ENCODE measurements at regions not wholly inside any gene's neighbourhood (a gene's known extent, or its start where the extent isn't known, plus 50 kb on each side); places are given as distances from the start of the nearest gene placed in this dataset.

DNA sequence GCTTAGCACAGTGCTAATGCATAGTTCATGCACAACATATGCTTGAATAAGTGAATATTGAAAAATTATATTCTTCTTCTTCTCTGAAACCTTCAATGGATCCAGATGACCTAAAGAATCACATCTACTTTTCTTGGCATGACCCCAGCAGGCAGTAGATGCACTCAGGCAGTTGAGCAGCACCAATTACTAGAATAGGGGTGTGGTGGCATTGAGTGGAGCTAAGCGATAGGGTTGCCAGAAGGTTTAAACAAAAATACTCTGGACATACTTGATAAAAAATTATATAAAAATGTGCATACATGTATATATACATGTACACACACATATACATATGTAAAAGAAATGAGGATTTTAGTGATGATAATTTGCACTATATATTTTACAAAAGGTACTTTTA, 81.8 kb downstream of the NFKBIZ start:
- peaks cover 7% of the 10 kb centered on the region for H3K4me1 Mint-ChIP-seq
- peaks cover 3% of the 10 kb centered on the region for H3K9me3 Mint-ChIP-seq

DNA sequence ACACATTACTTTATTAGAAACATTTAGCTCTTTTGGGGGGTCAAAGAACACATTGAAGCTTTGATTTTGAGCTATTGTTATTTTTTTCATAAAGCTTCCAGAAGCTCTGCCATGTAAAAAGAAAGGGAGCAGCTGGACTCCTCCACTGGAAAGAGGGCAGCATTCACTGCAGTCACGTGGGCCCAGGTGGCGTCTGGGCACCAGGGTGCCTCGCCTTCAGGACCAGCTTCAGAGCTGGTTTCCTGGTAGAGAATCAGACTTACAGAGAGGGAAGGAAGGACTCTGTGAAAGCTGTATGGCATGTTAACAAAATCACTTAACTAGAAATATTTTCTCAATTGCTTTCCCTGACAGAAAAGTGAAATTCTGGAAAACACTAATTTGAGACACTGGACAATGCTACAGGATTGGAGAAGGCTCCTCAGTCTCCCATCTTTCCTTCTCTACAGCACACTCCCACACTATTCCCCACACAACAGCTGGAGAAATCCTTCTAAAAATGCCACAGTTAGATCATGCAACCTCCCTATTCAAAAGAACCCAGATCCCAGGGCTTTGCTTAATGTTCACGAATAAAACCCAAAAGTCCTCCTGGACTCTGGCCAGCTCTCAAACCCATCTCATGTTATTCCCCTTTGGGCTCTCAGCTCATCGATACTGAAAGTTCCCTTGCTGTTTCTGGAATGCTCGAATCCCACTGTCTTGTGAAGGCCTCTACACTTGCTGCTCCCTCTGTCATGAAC, 83.2 kb downstream of the NFKBIZ start:
- no peaks in the 10 kb centered on the region for H3K27me3 ChIP-seq (ENCODE audit: control insufficient read depth, insufficient read depth, low read length, poor library complexity, severe bottlenecking)
- H3K4me3 ChIP-seq (ENCODE audit: low read length): no peak overlapping the region
- no peaks in the 10 kb centered on the region for H3K27me3 Mint-ChIP-seq (ENCODE audit: insufficient read depth)
- H3K36me3 ChIP-seq (ENCODE audit: control insufficient read depth, insufficient read depth, low read length): no peaks in the 10 kb centered on the region
- no peaks in the 10 kb centered on the region for H3K36me3 Mint-ChIP-seq (ENCODE audit: low read depth)
- H3K4me1 Mint-ChIP-seq: no peaks in the 10 kb centered on the region
- 90 to 100% methylated on average over 6 of the region's 6 CpGs for WGBS, 2 experiments (ENCODE audit: insufficient coverage in 1 of 2, insufficient read length in 1 of 2)
- H3K9me3 ChIP-seq (ENCODE audit: control insufficient read depth, low read length): no peaks in the 10 kb centered on the region
- H3K27ac ChIP-seq (ENCODE audit: low read depth, low read length): no peak overlapping the region
- H3K4me3 Mint-ChIP-seq: no peak overlapping the region
- no peak overlapping the region for H3K27ac Mint-ChIP-seq
- no peak for DNase-seq
- TF ChIP-seq, protein P1, sequence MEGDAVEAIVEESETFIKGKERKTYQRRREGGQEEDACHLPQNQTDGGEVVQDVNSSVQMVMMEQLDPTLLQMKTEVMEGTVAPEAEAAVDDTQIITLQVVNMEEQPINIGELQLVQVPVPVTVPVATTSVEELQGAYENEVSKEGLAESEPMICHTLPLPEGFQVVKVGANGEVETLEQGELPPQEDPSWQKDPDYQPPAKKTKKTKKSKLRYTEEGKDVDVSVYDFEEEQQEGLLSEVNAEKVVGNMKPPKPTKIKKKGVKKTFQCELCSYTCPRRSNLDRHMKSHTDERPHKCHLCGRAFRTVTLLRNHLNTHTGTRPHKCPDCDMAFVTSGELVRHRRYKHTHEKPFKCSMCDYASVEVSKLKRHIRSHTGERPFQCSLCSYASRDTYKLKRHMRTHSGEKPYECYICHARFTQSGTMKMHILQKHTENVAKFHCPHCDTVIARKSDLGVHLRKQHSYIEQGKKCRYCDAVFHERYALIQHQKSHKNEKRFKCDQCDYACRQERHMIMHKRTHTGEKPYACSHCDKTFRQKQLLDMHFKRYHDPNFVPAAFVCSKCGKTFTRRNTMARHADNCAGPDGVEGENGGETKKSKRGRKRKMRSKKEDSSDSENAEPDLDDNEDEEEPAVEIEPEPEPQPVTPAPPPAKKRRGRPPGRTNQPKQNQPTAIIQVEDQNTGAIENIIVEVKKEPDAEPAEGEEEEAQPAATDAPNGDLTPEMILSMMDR (conservative IDR thresholded peaks at IDR 0.05): no peak
- peaks cover 3% of the 10 kb centered on the region for H3K9me3 Mint-ChIP-seq
- no peak overlapping the region for H3K9ac ChIP-seq (ENCODE audit: extremely low read depth, low read length, poor library complexity, severe bottlenecking)
- no peaks in the 10 kb centered on the region for H3K4me1 ChIP-seq (ENCODE audit: control insufficient read depth, insufficient read depth, low read length)

More for the DNA sequence above, 81.8 kb downstream of the NFKBIZ start:
- no peaks in the 10 kb centered on the region for H3K36me3 ChIP-seq (ENCODE audit: control insufficient read depth, insufficient read depth, low read length)
- H3K9me3 ChIP-seq (ENCODE audit: control insufficient read depth, low read length): no peaks in the 10 kb centered on the region
- DNase-seq: no peak
- no peaks in the 10 kb centered on the region for H3K27me3 Mint-ChIP-seq (ENCODE audit: insufficient read depth)
- TF ChIP-seq, protein P1 (conservative IDR thresholded peaks at IDR 0.05): no peak
- H3K4me3 ChIP-seq (ENCODE audit: low read length): no peak overlapping the region
- H3K27ac Mint-ChIP-seq: no peak overlapping the region
- H3K36me3 Mint-ChIP-seq (ENCODE audit: low read depth): no peaks in the 10 kb centered on the region
- H3K9ac ChIP-seq (ENCODE audit: extremely low read depth, low read length, poor library complexity, severe bottlenecking): no peak overlapping the region
- no peak overlapping the region for H3K4me3 Mint-ChIP-seq
- no CpG with 5 or more reads among the region's 1 CpG for WGBS, 2 experiments (ENCODE audit: insufficient coverage in 1 of 2, insufficient read length in 1 of 2)
- H3K27me3 ChIP-seq (ENCODE audit: control insufficient read depth, insufficient read depth, low read length, poor library complexity, severe bottlenecking): no peaks in the 10 kb centered on the region
- no peaks in the 10 kb centered on the region for H3K4me1 ChIP-seq (ENCODE audit: control insufficient read depth, insufficient read depth, low read length)
- H3K27ac ChIP-seq (ENCODE audit: low read depth, low read length): no peak overlapping the region

DNA sequence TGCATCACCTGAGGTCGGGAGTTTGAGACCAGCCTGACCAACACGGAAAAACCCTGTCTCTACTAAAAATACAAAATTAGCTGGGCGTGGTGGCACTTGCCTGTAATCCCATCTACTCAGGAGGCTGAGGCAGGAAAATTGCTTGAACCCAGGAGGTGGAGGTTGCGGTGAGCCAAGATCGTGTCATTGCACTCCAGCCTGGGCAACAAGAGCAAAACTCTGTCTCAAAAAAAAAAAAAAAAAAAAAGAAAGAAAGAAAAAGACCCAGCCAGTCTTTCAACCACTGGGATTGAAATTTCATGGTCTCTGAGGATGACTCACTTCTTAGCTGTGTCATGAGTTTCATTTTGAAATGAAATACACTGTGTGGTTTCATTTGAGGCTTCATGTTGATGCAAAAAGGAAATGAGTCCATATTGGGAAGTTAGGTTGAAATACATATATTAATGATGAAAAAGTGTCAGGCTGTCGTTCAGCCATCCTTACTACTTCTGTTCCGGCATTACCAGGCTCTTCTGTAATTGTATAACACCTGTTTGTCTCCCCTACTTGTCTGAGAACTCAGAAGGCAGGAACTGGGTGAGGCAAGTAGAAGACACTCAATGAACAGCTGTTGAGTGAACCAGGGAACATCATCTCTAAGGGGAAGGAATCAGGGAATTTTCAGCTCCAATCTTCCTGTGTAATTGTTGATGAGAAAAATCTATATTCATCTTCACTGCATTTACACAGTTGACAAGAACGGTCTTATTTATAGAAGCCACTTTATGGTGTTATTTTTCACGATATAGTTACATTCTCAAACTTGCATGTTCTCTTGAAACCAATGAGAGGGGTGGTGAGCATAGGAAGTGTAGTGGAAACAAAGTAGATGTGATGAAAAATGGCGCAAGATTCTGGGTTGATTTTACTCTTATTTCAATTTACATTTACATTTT, 87.4 kb downstream of the NFKBIZ start:
- H3K27me3 Mint-ChIP-seq (ENCODE audit: insufficient read depth): no peaks in the 10 kb centered on the region
- H3K4me3 Mint-ChIP-seq: no peak overlapping the region
- H3K9me3 Mint-ChIP-seq: peaks cover 3% of the 10 kb centered on the region
- Histone ChIP-seq H3K9ac (ENCODE audit: extremely low read depth, low read length, poor library complexity, severe bottlenecking) (no peak overlapping the region), H3K27ac (ENCODE audit: low read depth, low read length) (no peak overlapping the region), H3K4me1 (ENCODE audit: control insufficient read depth, insufficient read depth, low read length) (no peaks in the 10 kb centered on the region), H3K4me3 (ENCODE audit: low read length) (no peak overlapping the region), H3K9me3 (ENCODE audit: control insufficient read depth, low read length) (no peaks in the 10 kb centered on the region), H3K27me3 (ENCODE audit: control insufficient read depth, insufficient read depth, low read length, poor library complexity, severe bottlenecking) (no peaks in the 10 kb centered on the region), H3K36me3 (ENCODE audit: control insufficient read depth, insufficient read depth, low read length) (no peaks in the 10 kb centered on the region)
- no peaks in the 10 kb centered on the region for H3K36me3 Mint-ChIP-seq (ENCODE audit: low read depth)
- no peak for DNase-seq
- no peaks in the 10 kb centered on the region for H3K4me1 Mint-ChIP-seq
- TF ChIP-seq, protein P1 (conservative IDR thresholded peaks at IDR 0.05): no peak
- no peak overlapping the region for H3K27ac Mint-ChIP-seq
- 80 to 91% methylated on average over 2 to 10 of the region's 10 CpGs for WGBS, 2 experiments (ENCODE audit: insufficient coverage in 1 of 2, insufficient read length in 1 of 2)

Data from endodermal cell (in vitro differentiated cells).